GM20000 (cell line): ENCODE measurements at regions not wholly inside any gene's neighbourhood (a gene's known extent, or its start where the extent isn't known, plus 50 kb on each side); places are given as distances from the start of the nearest gene placed in this dataset.

ENCODE experiments used
- DNase-seq: peaks from one replicate; pipeline ENCODE4 v3.0.0; 2012; ENCODE audit warnings: low spot score
- CTCF ChIP-seq: IDR thresholded peaks from 2 replicates; pipeline ENCODE4 v1.5.1; 2012; ENCODE audit warnings: mild to moderate bottlenecking, control low read depth; ENCODE audit errors: extremely low read depth, missing control alignments

- DNase-seq = no peak
- no peak for TF ChIP-seq CTCF
Measured at GRCh38 chr3:14280326-14280725, 101.7 kb downstream of the LSM3 start.

GRCh38 chr3:14281053-14281452 lies 102.4 kb downstream of the LSM3 start:
- no peak for DNase-seq

GRCh38 chr3:14282001-14282705 lies 103.5 kb downstream of the LSM3 start:
- no peak for TF ChIP-seq CTCF

More at GRCh38 chr3:14281053-14281452, 102.4 kb downstream of the LSM3 start:
- no peak for TF ChIP-seq CTCF

DNA sequence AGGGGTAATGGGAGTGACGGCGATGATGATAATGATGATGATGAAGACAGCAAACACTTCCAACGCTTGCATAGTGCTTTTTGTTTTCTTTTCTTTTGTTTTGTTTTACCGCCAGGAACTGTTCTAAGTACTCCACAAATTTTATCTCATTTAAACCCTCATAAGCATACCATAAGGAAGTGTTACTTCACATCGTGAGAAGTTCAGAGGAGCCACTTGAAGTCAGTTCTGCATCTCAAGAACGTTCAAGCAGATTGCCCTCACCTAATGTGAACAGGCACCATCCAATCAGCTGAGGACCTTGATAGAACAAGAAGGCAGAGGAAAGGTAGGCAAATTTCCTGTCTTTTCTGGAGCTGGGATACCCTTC lies 104.1 kb downstream of the LSM3 start:
- DNase-seq = no peak
- TF ChIP-seq CTCF = no peak

More at GRCh38 chr3:14282001-14282705, 103.5 kb downstream of the LSM3 start:
- no peak for DNase-seq

- no peak for TF ChIP-seq CTCF
- DNase-seq = no peak
Measured at GRCh38 chr3:14283092-14283812, 104.6 kb downstream of the LSM3 start.

DNA sequence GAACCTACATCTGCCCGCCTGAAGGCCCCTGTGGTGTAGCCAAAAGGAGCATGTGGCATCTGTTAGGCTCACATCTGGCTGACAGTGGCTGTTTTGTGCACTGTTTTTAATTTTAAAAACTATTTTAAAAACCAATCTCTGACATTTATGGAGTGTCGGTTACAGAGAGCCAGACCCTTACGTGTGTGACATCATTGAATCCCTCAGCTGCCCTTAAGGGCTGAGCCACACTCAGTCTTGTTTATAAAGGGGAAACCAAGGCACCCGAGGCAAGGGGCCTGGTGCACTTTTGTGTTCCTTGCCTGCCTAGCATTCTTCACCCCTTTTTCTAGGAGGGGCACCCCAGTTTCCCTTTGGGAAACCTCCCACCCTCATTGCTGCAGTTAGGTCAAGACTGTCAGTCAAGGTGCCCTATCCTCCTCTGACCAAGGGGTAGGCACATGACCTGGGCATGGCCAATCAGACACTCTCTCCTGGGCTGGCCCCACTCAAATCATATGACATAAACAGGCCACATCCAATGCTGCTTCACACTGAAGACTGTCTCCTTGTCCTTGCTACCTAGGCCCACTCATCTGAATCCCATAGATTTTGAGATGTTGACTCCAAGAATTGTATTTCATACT lies 105.3 kb downstream of the LSM3 start:
- DNase-seq = no peak
- no peak for TF ChIP-seq CTCF
